H54 (cell line): ENCODE measurements at regions not wholly inside any gene's neighbourhood (a gene's known extent, or its start where the extent isn't known, plus 50 kb on each side); places are given as distances from the start of the nearest gene placed in this dataset.
A peak's percentile ranks its signal among the peaks of the same experiment; 100 is the strongest.
"Not testable (repeated sequence)": the region's sequence is repeated elsewhere in the genome, so short reads cannot be mapped to it uniquely, and the experiment has no call there.

Source experiments
- DNase-seq: peaks from one replicate; pipeline ENCODE4 v3.0.0; 2011; ENCODE audit warnings: low spot score, mixed read lengths; ENCODE audit not compliant: insufficient read length
- FAIRE-seq: peaks from 3 replicates; lab custom pipeline; 2011; peaks lifted over from hg19 to GRCh38; lab: Jason Lieb, UNC
- POLR2A ChIP-seq: IDR thresholded peaks from 2 replicates; pipeline ENCODE4 v1.6.1; 2011; ENCODE audit warnings: low read depth, mild to moderate bottlenecking, low read length

DNA sequence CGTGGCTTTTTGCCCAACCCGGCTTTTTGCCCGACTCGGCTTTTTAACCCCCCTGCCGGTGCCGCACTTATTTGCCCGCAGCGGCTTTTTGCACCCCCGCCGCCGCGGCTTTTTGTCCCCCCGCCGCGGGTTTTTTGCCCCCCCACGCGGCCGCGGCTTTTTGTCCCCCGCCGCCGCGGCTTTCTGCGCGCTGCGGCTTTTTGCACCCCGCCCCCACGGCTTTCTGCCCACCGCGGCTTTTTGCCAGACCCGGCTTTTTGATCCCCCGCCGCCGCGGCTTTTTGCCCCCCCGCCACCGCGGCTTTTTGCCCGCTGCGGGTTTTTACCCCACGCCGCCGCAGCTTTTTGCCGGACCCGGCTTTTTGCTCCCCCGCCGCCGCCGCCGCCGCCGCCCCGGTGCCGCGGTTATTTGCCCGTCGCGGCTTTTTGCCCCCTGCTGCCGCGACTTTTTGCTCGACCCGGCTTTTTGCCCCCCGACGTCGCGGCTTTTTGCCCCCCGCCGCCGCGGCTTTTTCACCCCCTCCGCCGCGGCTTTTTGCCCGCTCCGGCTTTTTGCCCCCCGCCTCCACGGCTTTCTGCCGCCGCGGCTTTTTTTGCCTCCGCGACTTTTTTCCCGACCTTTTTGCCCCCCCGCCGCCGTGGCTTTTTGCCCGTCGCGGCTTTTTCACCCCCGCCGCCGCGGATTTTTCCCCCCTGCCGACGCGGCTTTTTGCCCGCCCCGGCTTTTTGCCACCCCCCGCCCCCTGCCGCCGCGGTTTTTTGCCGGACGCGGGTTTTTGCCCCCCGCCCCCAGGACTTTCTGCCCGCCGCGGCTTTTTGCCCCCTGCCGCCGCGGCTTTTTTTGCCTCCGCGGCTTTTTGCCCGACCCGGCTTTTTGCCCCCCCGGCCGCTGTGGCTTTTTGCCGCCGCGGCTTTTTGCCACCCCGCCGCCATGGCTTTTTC is 2786.5 kb downstream of the RPIA start:
- no peak for TF ChIP-seq POLR2A
- DNase-seq, result peak; percentile 0
- no peak for FAIRE-seq

DNA sequence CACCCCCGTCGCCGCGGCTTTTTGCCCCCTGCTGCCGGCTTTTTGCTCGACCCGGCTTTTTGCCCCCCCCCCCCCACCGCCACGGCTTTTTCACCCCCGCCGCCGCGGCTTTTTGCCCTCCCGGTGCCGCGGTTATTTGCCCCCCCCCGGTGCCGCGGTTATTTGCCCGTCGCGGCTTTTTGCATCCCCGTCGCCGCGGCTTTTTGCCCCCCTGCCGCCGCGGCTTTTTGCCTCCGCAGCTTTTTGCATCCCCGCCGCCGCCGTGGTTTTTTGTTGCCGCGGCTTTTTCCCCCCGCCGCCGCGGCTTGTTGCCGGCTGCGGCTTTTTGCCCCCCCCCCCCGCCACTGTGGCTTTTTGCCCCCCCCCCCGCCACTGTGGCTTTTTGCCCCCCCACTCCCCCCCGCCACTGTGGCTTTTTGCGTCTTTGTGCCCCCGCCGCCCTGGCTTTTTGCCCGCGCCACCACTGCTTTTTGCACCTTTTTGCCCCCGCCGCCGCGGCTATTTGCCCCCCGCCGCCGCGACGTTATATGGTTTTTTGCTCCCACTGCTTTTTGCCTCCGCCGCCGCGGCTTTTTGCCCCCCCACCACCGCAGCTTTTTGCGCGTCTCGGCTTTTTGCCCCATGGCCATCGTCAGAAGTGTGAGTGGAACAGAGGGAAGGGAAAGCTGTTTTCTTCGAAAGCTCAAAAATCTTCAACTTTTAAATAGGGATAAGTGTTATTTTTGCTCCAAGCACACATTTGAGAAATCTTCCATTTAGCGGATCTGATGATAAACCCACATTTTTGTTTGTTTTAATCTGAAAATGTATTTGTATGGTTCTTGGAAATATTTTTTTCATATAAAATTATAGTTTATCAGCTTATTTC is 2787.6 kb downstream of the RPIA start:
- not testable (repeated sequence) for FAIRE-seq, DNase-seq

DNA sequence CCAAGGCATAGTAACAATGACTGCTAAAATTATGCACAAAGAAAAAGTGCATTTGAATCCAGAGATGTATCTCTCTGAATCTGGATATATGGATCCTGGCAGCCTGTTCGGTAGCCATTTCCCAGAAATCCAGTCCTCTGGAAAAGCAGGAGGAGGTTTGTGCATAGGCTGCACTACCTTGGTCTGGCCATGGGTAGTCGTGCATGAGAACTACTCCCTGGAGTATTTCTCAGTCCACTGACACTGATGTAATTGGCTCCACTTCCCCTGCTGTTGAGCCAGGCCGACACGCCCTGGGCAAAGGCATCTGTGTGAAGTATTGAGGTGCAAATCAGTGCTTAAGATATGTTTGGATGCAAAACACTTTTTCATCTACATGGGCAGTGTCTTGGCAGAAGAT is 2793.8 kb downstream of the RPIA start:
- not testable (repeated sequence) for DNase-seq, FAIRE-seq

DNA sequence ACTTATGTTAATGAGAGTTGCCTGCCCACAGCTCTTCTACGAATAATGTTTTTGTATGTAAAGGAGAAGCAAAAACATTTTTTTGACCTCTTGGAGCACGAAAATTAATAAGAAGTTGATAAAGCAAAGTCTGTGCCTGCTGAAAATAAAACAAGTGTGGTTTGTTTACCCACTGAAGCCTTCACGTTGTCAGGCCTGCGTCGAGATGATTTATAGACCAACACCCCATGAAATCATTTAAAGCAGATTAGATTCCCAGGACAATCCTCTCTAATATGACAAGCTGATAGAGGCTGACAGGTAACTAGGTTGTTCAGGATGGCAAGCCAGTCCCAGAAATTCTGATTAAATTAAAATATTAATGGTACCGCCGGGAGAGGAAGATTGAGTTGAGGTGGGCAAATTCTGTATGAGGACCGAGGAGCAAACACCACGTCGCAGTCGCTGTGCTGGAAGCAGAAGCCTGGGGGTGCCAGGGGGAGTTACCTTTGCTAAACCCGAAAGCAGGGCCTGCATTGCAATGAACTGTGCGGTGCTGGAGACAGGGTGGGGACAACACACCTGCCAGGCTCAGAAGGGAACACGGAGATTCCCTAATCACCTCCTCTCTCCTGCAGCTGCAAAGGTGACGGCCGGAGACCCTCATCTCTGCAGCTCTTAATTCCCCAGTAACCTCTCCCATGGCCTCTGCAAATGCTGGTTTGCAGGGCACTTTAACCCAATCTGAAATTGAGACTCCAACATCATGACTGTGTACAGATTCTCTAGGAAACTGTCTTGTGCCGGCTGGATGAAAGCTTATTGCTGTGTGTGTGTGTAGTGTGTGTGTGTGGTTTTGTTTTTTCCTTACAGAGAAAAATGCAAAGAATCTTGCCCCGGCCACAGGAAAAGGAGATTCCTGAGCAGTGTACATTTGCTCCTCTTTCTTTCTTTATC is 2805.9 kb downstream of the RPIA start:
- DNase-seq, result not testable (repeated sequence)

DNA sequence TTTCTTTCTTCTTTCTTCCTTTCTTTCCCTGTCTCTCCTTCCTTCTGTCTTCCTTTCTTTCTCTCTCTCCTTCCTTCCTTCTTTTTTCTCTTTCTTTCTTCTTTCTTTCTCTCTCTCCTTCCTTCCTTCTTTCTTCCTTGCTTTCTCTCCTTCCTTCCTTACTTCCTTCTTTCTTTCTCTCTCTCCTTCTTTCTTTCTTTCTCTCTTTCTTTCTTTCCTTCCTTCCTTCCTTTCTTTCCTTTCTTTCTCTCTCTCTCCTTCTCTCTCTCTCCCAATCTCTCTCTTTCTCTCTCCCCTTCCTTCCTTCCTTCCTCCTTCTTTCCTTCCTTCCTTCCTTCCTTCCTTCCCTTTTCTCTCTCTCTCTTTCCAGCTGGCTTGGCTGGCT is 2806.6 kb downstream of the RPIA start:
- DNase-seq, FAIRE-seq: not testable (repeated sequence)

More for the DNA sequence above, 2805.9 kb downstream of the RPIA start:
- FAIRE-seq, result not testable (repeated sequence)

DNA sequence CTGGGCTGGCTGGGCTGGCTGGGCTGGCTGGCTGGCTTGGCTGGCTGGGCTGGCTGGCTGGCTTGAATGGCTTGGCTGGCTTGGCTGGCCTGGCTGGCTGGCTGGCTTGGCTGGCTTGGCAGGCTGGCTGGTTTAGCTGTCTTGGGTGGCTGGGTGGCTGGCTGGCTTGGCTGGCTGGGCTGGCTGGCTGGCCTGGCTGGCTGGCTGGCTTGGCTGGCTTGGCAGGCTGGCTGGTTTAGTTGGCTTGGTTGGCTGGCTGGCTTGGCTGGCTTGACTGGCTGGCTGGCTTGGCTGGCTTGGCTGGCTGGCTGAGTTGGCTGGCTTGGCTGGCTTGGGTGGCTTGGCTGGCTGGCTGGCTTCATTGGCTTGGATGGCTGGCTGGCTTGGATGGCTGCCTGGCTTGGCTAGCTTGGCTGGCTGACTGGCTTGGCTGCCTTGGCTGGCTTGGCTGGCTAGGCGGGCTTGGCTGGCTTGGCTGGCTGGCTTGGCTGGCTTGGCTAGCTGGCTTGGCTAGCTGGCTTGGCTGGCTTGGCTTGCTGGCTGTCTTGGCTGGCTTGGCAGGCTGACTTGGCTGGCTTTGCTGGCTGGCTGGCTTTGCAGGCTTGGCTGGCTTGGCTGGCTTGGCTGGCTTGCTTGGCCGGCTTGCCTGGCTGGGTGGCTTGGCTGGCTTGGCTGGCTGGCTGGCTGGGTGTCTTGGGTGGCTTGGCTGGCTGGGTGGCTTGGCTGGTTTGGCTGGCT is 2807.2 kb downstream of the RPIA start:
- DNase-seq, FAIRE-seq: not testable (repeated sequence)

DNA sequence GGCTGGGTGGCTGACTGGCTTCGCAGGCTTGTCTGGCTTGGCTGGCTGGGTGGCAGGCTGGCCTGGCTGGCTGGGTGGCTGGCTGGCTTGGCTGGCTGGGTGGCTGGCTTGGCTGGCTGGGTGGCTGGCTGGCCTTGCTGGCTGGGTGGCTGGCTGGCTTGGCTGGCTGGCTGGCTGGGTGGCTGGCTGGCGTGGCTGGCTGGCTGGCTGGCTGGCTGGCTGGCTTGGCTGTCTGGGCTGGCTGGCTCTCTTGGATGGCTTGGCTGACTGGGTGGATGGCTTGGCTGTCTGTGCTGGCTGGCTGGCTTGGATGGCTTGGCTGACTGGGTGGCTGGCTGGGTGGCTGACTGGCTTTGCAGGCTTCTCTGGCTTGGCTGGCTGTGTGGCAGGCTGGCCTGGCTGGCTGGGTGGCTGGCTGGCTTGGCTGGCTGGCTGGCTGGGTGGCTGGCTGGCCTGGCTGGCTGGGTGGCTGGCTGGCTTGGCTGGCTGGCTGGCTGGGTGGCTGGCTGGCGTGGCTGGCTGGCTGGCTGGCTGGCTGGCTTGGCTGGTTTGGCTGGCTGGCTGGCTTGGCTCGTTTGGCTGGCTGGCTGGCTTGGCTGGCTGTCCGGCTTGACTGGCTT is 2808.1 kb downstream of the RPIA start:
- not testable (repeated sequence) for DNase-seq, FAIRE-seq

DNA sequence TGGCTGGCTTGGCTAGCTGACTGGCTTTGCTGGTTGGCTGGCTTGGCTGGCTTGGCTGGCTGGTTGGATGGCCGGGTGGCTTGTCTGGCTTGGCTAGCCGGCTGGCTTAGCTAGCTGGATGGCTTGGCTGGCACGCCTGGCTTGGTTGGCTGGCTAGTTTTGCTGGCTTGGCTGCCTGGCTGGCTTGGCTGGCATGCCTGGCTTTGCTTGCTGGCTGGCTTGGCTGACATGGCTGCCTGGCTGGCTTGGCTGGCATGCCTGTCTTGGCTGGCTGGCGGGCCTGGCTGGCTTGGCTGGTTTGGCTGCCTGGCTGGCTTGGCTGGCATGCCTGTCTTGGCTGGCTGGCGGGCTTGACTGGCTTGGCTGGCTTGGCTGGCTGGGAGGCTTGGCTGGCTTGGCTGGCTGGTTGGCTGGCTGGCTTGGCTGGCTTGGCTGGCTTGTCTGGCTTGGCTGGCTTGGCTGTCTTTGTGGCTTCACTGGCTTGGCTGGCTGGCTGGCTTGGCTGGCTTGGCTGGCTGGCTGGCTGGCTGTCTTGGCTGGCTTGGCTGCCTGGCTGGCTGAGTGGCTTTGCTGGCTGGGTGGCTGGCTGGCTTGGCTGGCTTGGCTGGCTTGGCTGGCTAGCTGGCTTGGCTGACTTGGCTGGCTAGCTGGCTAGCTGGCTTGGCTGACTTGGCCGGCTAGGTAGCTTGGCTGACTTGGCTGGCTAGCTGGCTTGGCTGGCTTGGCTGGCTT is 2808.9 kb downstream of the RPIA start:
- not testable (repeated sequence) for FAIRE-seq, DNase-seq

DNA sequence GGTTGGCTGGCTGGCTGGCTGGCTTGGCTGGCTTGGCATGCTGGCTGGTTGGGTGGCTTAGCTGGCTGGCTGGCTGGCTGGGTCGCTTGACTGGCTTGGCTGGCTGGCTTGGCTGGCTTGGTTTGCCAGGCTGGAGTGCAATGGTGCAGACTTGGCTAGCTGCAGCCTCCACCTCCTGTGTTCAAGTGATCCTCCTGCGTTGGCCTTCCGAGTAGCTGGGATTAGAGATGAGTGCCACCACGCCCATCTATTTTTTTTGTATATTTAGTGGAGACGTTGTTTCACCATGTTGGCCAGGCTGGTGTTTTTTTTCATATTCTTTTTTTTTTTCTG is 2809.5 kb downstream of the RPIA start:
- DNase-seq, result not testable (repeated sequence)

DNA sequence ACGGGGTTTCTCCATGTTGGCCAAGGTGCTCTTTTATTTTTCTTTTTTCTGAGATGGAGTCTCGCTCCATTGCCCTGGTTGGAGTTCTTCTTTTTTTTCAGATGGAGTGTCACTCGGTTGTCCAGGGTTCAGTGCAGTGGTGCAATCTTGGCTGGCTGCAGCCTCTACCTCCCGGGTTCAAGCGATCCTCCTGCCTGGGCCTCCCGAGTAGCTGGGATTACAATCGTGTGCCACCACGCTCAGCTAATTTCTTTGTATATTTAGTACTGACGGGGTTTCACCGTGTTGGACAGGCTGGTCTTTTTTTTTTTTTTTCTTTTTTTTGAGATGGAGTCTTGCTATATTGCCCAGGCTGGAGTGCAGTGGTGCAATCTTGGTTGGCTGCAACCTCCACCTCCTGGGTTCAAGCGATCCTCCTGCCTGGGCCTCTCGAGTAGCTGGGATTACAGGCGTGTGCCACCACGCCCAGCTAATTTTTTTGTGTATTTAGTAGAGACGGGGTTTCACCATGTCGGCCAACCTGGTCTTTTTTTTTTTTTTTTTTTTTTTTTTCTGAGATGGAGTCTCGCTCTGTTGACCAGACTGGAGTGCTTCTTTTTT is 2810.1 kb downstream of the RPIA start:
- not testable (repeated sequence) for DNase-seq, FAIRE-seq

More for the DNA sequence above, 2809.5 kb downstream of the RPIA start:
- not testable (repeated sequence) for FAIRE-seq

DNA sequence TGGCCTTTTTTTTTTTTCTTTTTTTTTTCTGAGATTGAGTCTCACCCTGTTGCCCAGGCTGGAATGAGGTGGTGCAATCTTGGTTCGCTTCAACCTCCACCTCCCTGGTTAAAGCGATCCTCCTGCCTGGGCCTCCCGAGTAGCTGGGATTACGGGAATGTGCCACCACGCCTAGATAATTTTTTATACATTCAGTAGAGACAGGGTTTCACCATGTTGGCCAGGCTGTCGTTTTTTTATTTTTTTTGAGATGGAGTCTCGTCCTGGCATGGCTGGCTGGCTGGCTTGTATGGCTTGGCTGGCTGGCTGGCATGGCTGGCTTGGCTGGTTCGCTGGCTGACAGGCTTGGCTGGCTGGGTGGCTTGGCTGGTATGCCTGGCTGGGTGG is 2812.1 kb downstream of the RPIA start:
- DNase-seq, result not testable (repeated sequence)

DNA sequence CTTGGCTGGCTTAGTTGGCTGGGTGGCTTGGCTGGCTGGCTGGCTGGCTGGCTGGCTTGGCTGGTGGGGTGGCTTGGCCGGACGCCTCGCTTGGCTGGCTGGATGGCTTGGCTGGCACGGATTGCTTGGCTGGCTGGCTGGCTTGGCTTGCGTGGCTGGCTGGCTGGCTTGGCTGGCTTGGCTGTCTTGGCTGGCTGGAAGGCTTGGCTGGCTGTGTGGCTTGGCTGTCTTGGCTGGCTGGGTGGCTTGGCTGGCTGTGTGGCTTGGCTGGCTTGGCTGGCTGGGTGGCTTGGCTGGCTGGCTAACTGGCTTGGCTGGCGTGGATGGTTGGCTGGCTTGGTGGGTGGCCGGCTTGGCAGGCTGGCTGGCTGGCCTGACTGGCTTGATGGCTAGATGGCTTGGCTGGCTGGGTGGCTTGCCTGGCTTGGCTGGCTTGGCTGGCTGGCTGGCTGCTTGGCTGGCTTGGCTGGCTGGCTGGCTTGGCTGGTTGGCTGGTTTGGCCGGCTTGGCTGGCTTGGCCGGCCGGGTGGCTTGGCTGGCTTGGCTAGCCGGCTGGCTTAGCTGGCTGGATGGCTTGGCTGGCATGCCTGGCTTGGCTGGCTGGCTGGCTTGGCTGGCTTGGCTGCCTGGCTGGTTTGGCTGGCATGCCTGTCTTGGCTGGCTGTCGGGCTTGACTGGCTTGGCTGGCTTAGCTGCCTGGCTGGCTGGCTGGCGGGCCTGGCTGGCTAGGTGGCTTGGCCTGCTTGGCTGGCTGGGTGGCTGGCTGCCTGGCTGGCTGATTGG is 2812.7 kb downstream of the RPIA start:
- FAIRE-seq, DNase-seq: not testable (repeated sequence)

More for the DNA sequence above, 2812.1 kb downstream of the RPIA start:
- not testable (repeated sequence) for FAIRE-seq

DNA sequence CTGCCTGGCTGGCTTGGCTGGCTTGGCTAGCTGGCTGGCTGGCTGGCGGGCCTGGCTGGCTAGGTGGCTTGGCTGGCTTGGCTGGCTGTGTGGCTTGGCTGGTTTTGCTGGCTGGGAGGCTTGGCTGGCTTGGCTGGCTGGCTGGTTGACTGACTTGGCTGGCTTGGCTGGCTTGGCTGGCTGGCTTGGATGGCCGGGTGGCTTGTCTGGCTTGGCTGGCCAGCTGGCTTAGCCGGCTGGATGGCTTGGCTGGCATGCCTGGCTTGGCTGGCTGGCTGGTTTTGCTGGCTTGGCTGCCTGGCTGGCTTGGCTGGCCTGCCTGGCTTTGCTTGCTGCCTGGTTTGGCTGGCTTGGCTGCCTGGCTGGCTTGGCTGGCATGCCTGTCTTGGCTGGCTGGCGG is 2817.3 kb downstream of the RPIA start:
- DNase-seq, FAIRE-seq: not testable (repeated sequence)

DNA sequence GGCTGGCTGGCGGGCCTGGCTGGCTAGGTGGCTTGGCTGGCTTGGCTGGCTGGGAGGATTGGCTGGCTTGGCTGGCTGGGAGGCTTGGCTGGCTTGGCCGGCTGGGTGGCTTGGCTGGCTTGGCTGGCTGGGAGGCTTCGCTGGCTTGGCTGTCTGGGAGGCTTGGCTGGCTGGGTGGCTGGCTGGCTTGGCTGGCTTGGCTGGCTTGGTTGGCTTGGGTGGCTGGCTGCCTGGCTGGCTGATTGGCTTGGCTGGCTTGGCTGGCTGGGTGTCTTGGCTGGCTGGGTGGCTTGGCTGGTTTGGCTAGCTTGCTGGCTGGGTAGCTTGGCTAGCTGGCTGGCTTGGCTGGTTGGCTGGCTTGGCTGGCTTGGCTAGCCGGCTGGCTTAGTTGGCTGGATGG is 2817.8 kb downstream of the RPIA start:
- not testable (repeated sequence) for DNase-seq, FAIRE-seq

DNA sequence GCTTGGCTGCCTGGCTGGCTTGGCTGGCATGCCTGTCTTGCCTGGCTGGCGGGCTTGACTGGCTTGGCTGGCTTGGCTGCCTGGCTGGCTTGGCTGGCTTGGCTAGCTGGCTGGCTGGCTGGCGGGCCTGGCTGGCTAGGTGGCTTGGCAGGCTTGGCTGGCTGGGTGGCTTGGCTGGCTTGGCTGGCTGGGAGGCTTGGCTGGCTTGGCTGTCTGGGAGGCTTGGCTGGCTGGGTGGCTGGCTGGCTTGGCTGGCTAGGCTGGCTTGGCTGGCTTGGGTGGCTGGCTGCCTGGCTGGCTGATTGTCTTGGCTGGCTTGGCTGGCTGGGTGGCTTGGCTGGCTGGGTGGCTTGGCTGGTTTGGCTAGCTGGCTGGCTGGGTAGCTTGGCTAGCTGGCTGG is 2819.7 kb downstream of the RPIA start:
- DNase-seq, result not testable (repeated sequence)

DNA sequence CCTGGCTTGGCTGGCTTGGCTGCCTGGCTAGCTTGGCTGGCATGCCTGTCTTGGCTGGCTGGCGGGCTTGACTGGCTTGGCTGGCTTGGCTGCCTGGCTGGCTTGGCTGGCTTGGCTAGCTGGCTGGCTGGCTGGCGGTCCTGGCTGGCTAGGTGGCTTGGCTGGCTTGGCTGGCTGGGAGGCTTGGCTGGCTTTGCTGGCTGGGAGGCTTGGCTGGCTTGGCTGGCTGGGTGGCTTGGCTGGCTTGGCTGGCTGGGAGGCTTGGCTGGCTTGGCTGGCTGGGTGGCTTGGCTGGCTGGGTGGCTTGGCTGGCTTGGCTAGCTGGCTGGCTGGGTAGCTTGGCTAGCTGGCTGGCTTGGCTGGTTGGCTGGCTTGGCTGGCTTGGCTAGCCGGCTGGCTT is 2824.5 kb downstream of the RPIA start:
- FAIRE-seq, DNase-seq: not testable (repeated sequence)

More for the DNA sequence above, 2819.7 kb downstream of the RPIA start:
- not testable (repeated sequence) for FAIRE-seq
